H9 (cell line): ENCODE measurements at regions not wholly inside any gene's neighbourhood (a gene's known extent, or its start where the extent isn't known, plus 50 kb on each side); places are given as distances from the start of the nearest gene placed in this dataset.

Experiments
- DNase-seq: peaks from one replicate; pipeline ENCODE4 v3.0.0-alpha.2; 2017
- H2AFZ ChIP-seq: one replicate; pipeline ENCODE4 v1.6.1; 2013; ENCODE audit warnings: mild to moderate bottlenecking, low read length, control low read depth, moderate library complexity
- H2AK5ac ChIP-seq: 2 replicates; pipeline ENCODE4 v1.6.1; 2013; ENCODE audit warnings: low read length, control low read depth, mixed read lengths; ENCODE audit not compliant: insufficient read length
- H2BK120ac ChIP-seq: one replicate; pipeline ENCODE4 v1.6.1; 2013; ENCODE audit warnings: low read depth, mild to moderate bottlenecking, low read length, control low read depth, inconsistent platforms; ENCODE audit not compliant: poor library complexity, severe bottlenecking
- H2BK12ac ChIP-seq: 2 replicates; pipeline ENCODE4 v1.6.1; 2013; ENCODE audit warnings: low read length, control low read depth, mixed read lengths, low read depth; ENCODE audit not compliant: insufficient read length
- H2BK15ac ChIP-seq: 2 replicates; pipeline ENCODE4 v1.6.1; 2013; ENCODE audit warnings: low read depth, low read length, control low read depth
- H2BK20ac ChIP-seq: one replicate; pipeline ENCODE4 v1.6.1; 2013; ENCODE audit warnings: low read depth, mild to moderate bottlenecking, low read length, control low read depth, inconsistent platforms; ENCODE audit not compliant: poor library complexity, severe bottlenecking
- H2BK5ac ChIP-seq: 2 replicates; pipeline ENCODE4 v1.6.1; 2013; ENCODE audit warnings: low read length, control low read depth, mixed read lengths; ENCODE audit not compliant: insufficient read length
- H3K14ac ChIP-seq: 2 replicates; pipeline ENCODE4 v1.6.1; 2013; ENCODE audit warnings: low read length, control low read depth; ENCODE audit not compliant: insufficient read depth
- H3K18ac ChIP-seq: 2 replicates; pipeline ENCODE4 v1.6.1; 2013; ENCODE audit warnings: low read depth, mild to moderate bottlenecking, mixed read lengths, low read length, control low read depth; ENCODE audit not compliant: insufficient read length
- H3K23ac ChIP-seq: 2 replicates; pipeline ENCODE4 v1.6.1; 2013; ENCODE audit warnings: low read length, control low read depth, mixed read lengths, low read depth; ENCODE audit not compliant: insufficient read length
- H3K23me2 ChIP-seq: 2 replicates; pipeline ENCODE4 v1.6.1; 2013; ENCODE audit warnings: low read depth, mild to moderate bottlenecking, mixed read lengths, low read length, control low read depth; ENCODE audit not compliant: insufficient read length, poor library complexity, severe bottlenecking
- H3K27ac ChIP-seq: 2 replicates; pipeline ENCODE4 v1.5.1; 2013; ENCODE audit warnings: low read length, control low read depth, mixed read lengths, low read depth; ENCODE audit not compliant: insufficient read length
- H3K27me3 ChIP-seq: 2 replicates; pipeline ENCODE4 v1.6.1; 2013; ENCODE audit warnings: low read length, control low read depth, inconsistent platforms; ENCODE audit not compliant: insufficient read depth
- H3K4ac ChIP-seq: 2 replicates; pipeline ENCODE4 v1.6.1; 2013; ENCODE audit warnings: low read depth, mild to moderate bottlenecking, control low read depth, inconsistent platforms, low read length, moderate library complexity
- H3K4me1 ChIP-seq: 2 replicates; pipeline ENCODE4 v1.6.1; 2013; ENCODE audit warnings: low read length, control low read depth, inconsistent platforms; ENCODE audit not compliant: insufficient read depth
- H3K4me2 ChIP-seq: 2 replicates; pipeline ENCODE4 v1.6.1; 2013; ENCODE audit warnings: low read length, control low read depth, mixed read lengths; ENCODE audit not compliant: insufficient read length, insufficient read depth
- H3K56ac ChIP-seq: 2 replicates; pipeline ENCODE4 v1.6.1; 2013; ENCODE audit warnings: low read depth, mild to moderate bottlenecking, mixed read lengths, low read length, control low read depth; ENCODE audit not compliant: insufficient read length
- H3K79me1 ChIP-seq: 2 replicates; pipeline ENCODE4 v1.6.1; 2013; ENCODE audit warnings: low read depth, mild to moderate bottlenecking, moderate library complexity, low read length, control low read depth, inconsistent platforms; ENCODE audit not compliant: insufficient read depth, poor library complexity, severe bottlenecking
- H3K79me2 ChIP-seq: 2 replicates; pipeline ENCODE4 v1.6.1; 2013; ENCODE audit warnings: low read length, control low read depth, inconsistent platforms; ENCODE audit not compliant: insufficient read depth
- H3K9ac ChIP-seq: 2 replicates; pipeline ENCODE4 v1.6.1; 2013; ENCODE audit warnings: low read length, control low read depth, mixed read lengths; ENCODE audit not compliant: insufficient read length; ENCODE audit errors: extremely low read depth
- H3K9me3 ChIP-seq: one replicate; pipeline ENCODE4 v1.6.1; 2013; ENCODE audit warnings: low read depth, low read length, inconsistent platforms; ENCODE audit not compliant: control insufficient read depth
- H3T11ph ChIP-seq: one replicate; pipeline ENCODE4 v1.6.1; 2013; ENCODE audit warnings: mild to moderate bottlenecking, low read length, control low read depth, inconsistent platforms
- H4K20me1 ChIP-seq: one replicate; pipeline ENCODE4 v1.6.1; 2013; ENCODE audit not compliant: control insufficient read depth, insufficient read length, insufficient read depth
- H4K5ac ChIP-seq: 2 replicates; pipeline ENCODE4 v1.6.1; 2013; ENCODE audit warnings: low read depth, mild to moderate bottlenecking, mixed read lengths, low read length, control low read depth; ENCODE audit not compliant: insufficient read length
- H4K8ac ChIP-seq: replicated peaks from 2 replicates; pipeline ENCODE4 v1.6.1; 2013; ENCODE audit warnings: low read length, control low read depth, mixed read lengths, low read depth; ENCODE audit not compliant: insufficient read length
- H4K91ac ChIP-seq: 2 replicates; pipeline ENCODE4 v1.6.1; 2013; ENCODE audit warnings: low read depth, mild to moderate bottlenecking, moderate library complexity, mixed read lengths, low read length, control low read depth; ENCODE audit not compliant: insufficient read length
- H3K27ac Mint-ChIP-seq, 3 experiments: 2 replicates in 2 of 3; 3 replicates in 1 of 3; pipeline ENCODE4 v1.8.0; 2020 to 2021; ENCODE audit warnings: mixed read lengths in 3 of 3, mild to moderate bottlenecking in 1 of 3, moderate library complexity in 1 of 3
- H3K27me3 Mint-ChIP-seq: 2 replicates; pipeline ENCODE4 v1.8.0; 2021; ENCODE audit warnings: low read depth, mild to moderate bottlenecking, moderate library complexity, mixed read lengths
- H3K36me3 Mint-ChIP-seq, 3 experiments: 2 replicates in 2 of 3; 3 replicates in 1 of 3; pipeline ENCODE4 v1.8.0; 2020 to 2021; ENCODE audit warnings: low read depth in 3 of 3, mixed read lengths in 3 of 3; ENCODE audit not compliant: insufficient read depth in 1 of 3
- H3K4me1 Mint-ChIP-seq, 2 experiments: 2 replicates each; pipeline ENCODE4 v1.8.0; 2020; ENCODE audit warnings: mixed read lengths in 2 of 2
- H3K4me3 Mint-ChIP-seq, 2 experiments: 2 replicates in 1 of 2; 3 replicates in 1 of 2; pipeline ENCODE4 v1.8.0; 2020 to 2021; ENCODE audit warnings: mild to moderate bottlenecking in 2 of 2, mixed read lengths in 2 of 2, moderate library complexity in 1 of 2
- H3K9me3 Mint-ChIP-seq, 2 experiments: 2 replicates in 1 of 2; 3 replicates in 1 of 2; pipeline ENCODE4 v1.8.0; 2020; ENCODE audit warnings: mild to moderate bottlenecking in 2 of 2, mixed read lengths in 2 of 2, moderate library complexity in 1 of 2
- WGBS: extraction: QIAGEN DNeasy Blood & Tissue Kit; methylation state at CpG from one replicate; pipeline ENCODE4 v1.1.7; 2013; ENCODE audit warnings: missing lambda C conversion rate, low lambda C conversion rate, mixed read lengths; ENCODE audit not compliant: insufficient read length; ENCODE audit errors: extremely low coverage; 5-methylcytosine and 5-hydroxymethylcytosine counted together
- TF ChIP-seq, protein P1 (sequence below): fragments of 200-600 bp; sonication (generic); conservative IDR thresholded peaks from 3 replicates; pipeline ENCODE4 v1.8.0; 2021; ENCODE audit warnings: antibody characterized with exemption, mild to moderate bottlenecking

DNA sequence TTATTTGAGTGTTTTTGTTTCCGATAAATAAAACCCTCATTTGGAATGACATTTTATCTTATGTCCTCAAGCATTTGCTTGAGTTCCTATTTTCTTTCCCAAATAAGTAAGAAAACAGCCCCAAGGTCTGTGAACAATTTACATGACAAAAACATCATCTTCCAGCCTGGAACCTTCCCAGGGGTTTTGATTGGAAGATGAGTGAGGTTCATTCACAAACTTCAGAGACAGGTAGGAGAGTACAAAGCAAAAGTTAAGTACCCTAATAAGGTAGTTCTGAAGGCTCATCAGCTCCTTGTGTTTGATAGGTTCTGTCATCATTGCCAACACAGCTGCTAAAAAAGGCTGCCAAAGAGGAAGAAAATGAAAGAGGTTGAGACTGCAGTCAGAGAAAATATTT is 772.8 kb downstream of the CDH8 start:
- Mint-ChIP-seq H3K4me1 (peaks cover 7 to 12% of the 10 kb centered on the region in 2 experiments), H3K27me3 (no peaks in the 10 kb centered on the region), H3K4me3 (no peak overlapping the region), H3K27ac (no peak overlapping the region), H3K9me3 (no peaks in the 10 kb centered on the region), H3K36me3 (no peaks in the 10 kb centered on the region; a peak in 1 of 7 replicates)
- no peak overlapping the region for H4K8ac ChIP-seq
- H4K5ac ChIP-seq: no peak overlapping the region
- no peak overlapping the region for H2BK20ac ChIP-seq
- no peak overlapping the region for H3K27ac ChIP-seq
- no peak overlapping the region for H2AK5ac ChIP-seq
- no peaks in the 10 kb centered on the region for H3K23me2 ChIP-seq
- H3K18ac ChIP-seq: no peak overlapping the region
- no peak overlapping the region for H3T11ph ChIP-seq
- H2BK12ac ChIP-seq: no peak overlapping the region
- H3K4me2 ChIP-seq: no peak overlapping the region
- TF ChIP-seq, protein P1, sequence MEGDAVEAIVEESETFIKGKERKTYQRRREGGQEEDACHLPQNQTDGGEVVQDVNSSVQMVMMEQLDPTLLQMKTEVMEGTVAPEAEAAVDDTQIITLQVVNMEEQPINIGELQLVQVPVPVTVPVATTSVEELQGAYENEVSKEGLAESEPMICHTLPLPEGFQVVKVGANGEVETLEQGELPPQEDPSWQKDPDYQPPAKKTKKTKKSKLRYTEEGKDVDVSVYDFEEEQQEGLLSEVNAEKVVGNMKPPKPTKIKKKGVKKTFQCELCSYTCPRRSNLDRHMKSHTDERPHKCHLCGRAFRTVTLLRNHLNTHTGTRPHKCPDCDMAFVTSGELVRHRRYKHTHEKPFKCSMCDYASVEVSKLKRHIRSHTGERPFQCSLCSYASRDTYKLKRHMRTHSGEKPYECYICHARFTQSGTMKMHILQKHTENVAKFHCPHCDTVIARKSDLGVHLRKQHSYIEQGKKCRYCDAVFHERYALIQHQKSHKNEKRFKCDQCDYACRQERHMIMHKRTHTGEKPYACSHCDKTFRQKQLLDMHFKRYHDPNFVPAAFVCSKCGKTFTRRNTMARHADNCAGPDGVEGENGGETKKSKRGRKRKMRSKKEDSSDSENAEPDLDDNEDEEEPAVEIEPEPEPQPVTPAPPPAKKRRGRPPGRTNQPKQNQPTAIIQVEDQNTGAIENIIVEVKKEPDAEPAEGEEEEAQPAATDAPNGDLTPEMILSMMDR: no peak
- no peak overlapping the region for H2BK120ac ChIP-seq
- H3K14ac ChIP-seq: no peak overlapping the region
- H3K9ac ChIP-seq: no peak overlapping the region
- H3K79me2 ChIP-seq: no peaks in the 10 kb centered on the region
- H3K27me3 ChIP-seq: no peaks in the 10 kb centered on the region
- no CpG with 5 or more reads among the region's 1 CpG for WGBS
- H2AFZ ChIP-seq: no peak overlapping the region
- no peaks in the 10 kb centered on the region for H3K79me1 ChIP-seq
- peak; percentile 23 for DNase-seq
- H4K20me1 ChIP-seq: no peaks in the 10 kb centered on the region
- H3K4ac ChIP-seq: no peak overlapping the region
- H3K56ac ChIP-seq: no peak overlapping the region
- H3K23ac ChIP-seq: no peak overlapping the region
- no peak overlapping the region for H4K91ac ChIP-seq
- H3K4me1 ChIP-seq: peaks cover 2% of the 10 kb centered on the region; the same call in 1 of the 2 replicates
- no peak overlapping the region for H2BK15ac ChIP-seq
- H2BK5ac ChIP-seq: no peak overlapping the region
- H3K9me3 ChIP-seq: no peaks in the 10 kb centered on the region
